HUES64 (cell line): ENCODE measurements at regions not wholly inside any gene's neighbourhood (a gene's known extent, or its start where the extent isn't known, plus 50 kb on each side); places are given as distances from the start of the nearest gene placed in this dataset.

Experiments
- H3K27ac ChIP-seq: 2 replicates; pipeline ENCODE4 v1.7.0; 2013; ENCODE audit warnings: low read depth, low read length, inconsistent platforms
- H3K27me3 ChIP-seq: 2 replicates; pipeline ENCODE4 v1.6.1; 2013; ENCODE audit warnings: mild to moderate bottlenecking, low read length; ENCODE audit not compliant: insufficient read depth
- H3K36me3 ChIP-seq: 2 replicates; pipeline ENCODE4 v1.6.1; 2013; ENCODE audit warnings: mild to moderate bottlenecking, low read length; ENCODE audit not compliant: insufficient read depth
- H3K4me1 ChIP-seq: 2 replicates; pipeline ENCODE4 v1.6.1; 2013; ENCODE audit warnings: mild to moderate bottlenecking, low read length, moderate library complexity; ENCODE audit not compliant: insufficient read depth
- H3K4me3 ChIP-seq: 2 replicates; pipeline ENCODE4 v1.5.1; 2013; ENCODE audit warnings: mild to moderate bottlenecking, low read length, moderate library complexity
- H3K9ac ChIP-seq: 2 replicates; pipeline ENCODE4 v1.6.1; 2013; ENCODE audit warnings: mild to moderate bottlenecking, low read depth, low read length
- H3K9me3 ChIP-seq: 2 replicates; pipeline ENCODE4 v1.6.1; 2013; ENCODE audit warnings: low read depth, low read length; ENCODE audit not compliant: insufficient read depth
- WGBS: fragments of 150-250, 120-280 bp; methylation state at CpG from one replicate; pipeline ENCODE4 v1.1.7; 2013; ENCODE audit warnings: missing lambda C conversion rate; 5-methylcytosine and 5-hydroxymethylcytosine counted together

GRCh38 chr21:16797966-16798365 is 714.9 kb upstream of the CXADR start:
- H3K27ac ChIP-seq = no peak overlapping the region
- 95% methylated on average over 2 of the region's 2 CpGs for WGBS
- H3K4me1 ChIP-seq = peaks cover 21% of the 10 kb centered on the region
- H3K36me3 ChIP-seq = no peaks in the 10 kb centered on the region
- H3K4me3 ChIP-seq = no peak overlapping the region
- H3K9ac ChIP-seq = no peak overlapping the region
- no peaks in the 10 kb centered on the region for H3K9me3 ChIP-seq
- H3K27me3 ChIP-seq = no peaks in the 10 kb centered on the region

GRCh38 chr21:16800536-16801275 is 712.1 kb upstream of the CXADR start:
- WGBS = 91% methylated on average over 1 of the region's 3 CpGs
- Histone ChIP-seq H3K9ac (no peak overlapping the region), H3K27me3 (no peaks in the 10 kb centered on the region), H3K4me1 (peaks cover 14% of the 10 kb centered on the region), H3K36me3 (no peaks in the 10 kb centered on the region), H3K4me3 (no peak overlapping the region), H3K9me3 (peaks cover 11% of the 10 kb centered on the region; the same call in 1 of the 2 replicates), H3K27ac (no peak overlapping the region)

GRCh38 chr21:16811011-16811410 is 701.8 kb upstream of the CXADR start:
- H3K27me3 ChIP-seq = no peaks in the 10 kb centered on the region
- no peak overlapping the region for H3K27ac ChIP-seq
- H3K4me1 ChIP-seq = peaks cover 16% of the 10 kb centered on the region
- H3K36me3 ChIP-seq = no peaks in the 10 kb centered on the region
- no peak overlapping the region for H3K9ac ChIP-seq
- H3K4me3 ChIP-seq = no peak overlapping the region
- 0 out of 2 replicates have a peak, but pooled peaks cover 6% of the 10 kb centered on the region for H3K9me3 ChIP-seq
- 100% methylated on average over 1 of the region's 1 CpG for WGBS

GRCh38 chr21:16811970-16812369 is 700.9 kb upstream of the CXADR start:
- Histone ChIP-seq H3K27ac (no peak overlapping the region), H3K9me3 (no peaks in the 10 kb centered on the region), H3K4me1 (peaks cover 21% of the 10 kb centered on the region), H3K27me3 (no peaks in the 10 kb centered on the region), H3K9ac (no peak overlapping the region), H3K4me3 (no peak overlapping the region), H3K36me3 (no peaks in the 10 kb centered on the region)

GRCh38 chr21:16815243-16815642 is 697.6 kb upstream of the CXADR start:
- Histone ChIP-seq H3K9me3 (no peaks in the 10 kb centered on the region), H3K4me1 (peaks cover 21% of the 10 kb centered on the region), H3K27ac (no peak overlapping the region), H3K36me3 (no peaks in the 10 kb centered on the region), H3K27me3 (no peaks in the 10 kb centered on the region), H3K4me3 (no peak overlapping the region), H3K9ac (no peak overlapping the region)
- WGBS = 53% methylated on average over 2 of the region's 2 CpGs

- H3K4me1 ChIP-seq = no peaks in the 10 kb centered on the region
- H3K27me3 ChIP-seq = no peaks in the 10 kb centered on the region
Observed at GRCh38 chr21:16821588-16821987, 691.3 kb upstream of the CXADR start.

GRCh38 chr21:16829532-16829931 is 683.3 kb upstream of the CXADR start:
- no peaks in the 10 kb centered on the region for H3K9me3 ChIP-seq
- H3K9ac ChIP-seq = no peak overlapping the region
- no peaks in the 10 kb centered on the region for H3K27me3 ChIP-seq
- peak overlapping the region; percentile 65; the same call in 1 of the 2 replicates for H3K27ac ChIP-seq
- H3K36me3 ChIP-seq = no peaks in the 10 kb centered on the region
- no peak overlapping the region for H3K4me3 ChIP-seq
- WGBS = 29% methylated on average over 3 of the region's 3 CpGs
- H3K4me1 ChIP-seq = peaks cover 26% of the 10 kb centered on the region

More at GRCh38 chr21:16821588-16821987, 691.3 kb upstream of the CXADR start:
- Histone ChIP-seq H3K9ac (no peak overlapping the region), H3K27ac (no peak overlapping the region), H3K36me3 (no peaks in the 10 kb centered on the region), H3K4me3 (no peak overlapping the region), H3K9me3 (no peaks in the 10 kb centered on the region)
- WGBS = 84% methylated on average over 1 of the region's 1 CpG

GRCh38 chr21:16832791-16833190 is 680.1 kb upstream of the CXADR start:
- Histone ChIP-seq H3K27ac (no peak overlapping the region), H3K9ac (no peak overlapping the region), H3K36me3 (no peaks in the 10 kb centered on the region), H3K4me1 (peaks cover 42% of the 10 kb centered on the region), H3K9me3 (no peaks in the 10 kb centered on the region), H3K27me3 (no peaks in the 10 kb centered on the region), H3K4me3 (no peak overlapping the region)

- H3K9ac ChIP-seq = no peak overlapping the region
- 92% methylated on average over 1 of the region's 1 CpG for WGBS
- H3K27me3 ChIP-seq = no peaks in the 10 kb centered on the region
- peaks cover 46% of the 10 kb centered on the region for H3K4me1 ChIP-seq
- no peaks in the 10 kb centered on the region for H3K36me3 ChIP-seq
- H3K27ac ChIP-seq = no peak overlapping the region
- H3K4me3 ChIP-seq = no peak overlapping the region
- H3K9me3 ChIP-seq = no peaks in the 10 kb centered on the region
Observed at GRCh38 chr21:16834791-16835190, 678.1 kb upstream of the CXADR start.

GRCh38 chr21:16837321-16837720 is 675.5 kb upstream of the CXADR start:
- no peak overlapping the region for H3K4me3 ChIP-seq
- no peaks in the 10 kb centered on the region for H3K9me3 ChIP-seq
- H3K4me1 ChIP-seq = peaks cover 23% of the 10 kb centered on the region
- H3K27me3 ChIP-seq = no peaks in the 10 kb centered on the region
- no peak overlapping the region for H3K9ac ChIP-seq
- no peaks in the 10 kb centered on the region for H3K36me3 ChIP-seq
- no peak overlapping the region for H3K27ac ChIP-seq

- no peaks in the 10 kb centered on the region for H3K27me3 ChIP-seq
- peaks cover 23% of the 10 kb centered on the region for H3K4me1 ChIP-seq
- H3K9me3 ChIP-seq = no peaks in the 10 kb centered on the region
- H3K9ac ChIP-seq = no peak overlapping the region
- no peak overlapping the region for H3K4me3 ChIP-seq
- no peak overlapping the region for H3K27ac ChIP-seq
- WGBS = 93% methylated on average over 2 of the region's 2 CpGs
- H3K36me3 ChIP-seq = no peaks in the 10 kb centered on the region
Observed at GRCh38 chr21:16837721-16838120, 675.1 kb upstream of the CXADR start.

- H3K27me3 ChIP-seq = no peaks in the 10 kb centered on the region
- no peak overlapping the region for H3K9ac ChIP-seq
- H3K4me1 ChIP-seq = peaks cover 23% of the 10 kb centered on the region
- no peak overlapping the region for H3K4me3 ChIP-seq
- H3K9me3 ChIP-seq = no peaks in the 10 kb centered on the region
- no peaks in the 10 kb centered on the region for H3K36me3 ChIP-seq
- no peak overlapping the region for H3K27ac ChIP-seq
- WGBS = 91% methylated on average over 3 of the region's 3 CpGs
Observed at GRCh38 chr21:16838331-16838730, 674.5 kb upstream of the CXADR start.
